ENCODE measurements at regions not wholly inside any gene's neighbourhood (a gene's known extent, or its start where the extent isn't known, plus 50 kb on each side); places are given as distances from the start of the nearest gene placed in this dataset.
"Not testable (repeated sequence)": the region's sequence is repeated elsewhere in the genome, so short reads cannot be mapped to it uniquely, and the experiment has no call there.

- no peak for DNase-seq
- Histone ChIP-seq H3K27ac (no peak overlapping the region), H3K27me3 (ENCODE audit: insufficient read depth, low read depth, severe bottlenecking) (no peaks in the 10 kb centered on the region)
Observed at GRCh38 chr3:33940149-33940548, 141.7 kb downstream of the PDCD6IP start.

GRCh38 chr3:33940736-33941135, 142.3 kb downstream of the PDCD6IP start:
- no peak overlapping the region for H3K4me3 ChIP-seq (ENCODE audit: low read depth, low read length)
- no peaks in the 10 kb centered on the region for H3K27me3 ChIP-seq (ENCODE audit: insufficient read depth, low read depth, severe bottlenecking)
- H3K36me3 ChIP-seq = no peaks in the 10 kb centered on the region
- no peak for DNase-seq
- no peak overlapping the region for H3K27ac ChIP-seq
- no peak for TF ChIP-seq CTCF (IDR thresholded peaks at IDR 0.05; ENCODE audit: low read depth, low read length)
- H3K9me3 ChIP-seq (ENCODE audit: severe bottlenecking) = no peaks in the 10 kb centered on the region

More at GRCh38 chr3:33940149-33940548, 141.7 kb downstream of the PDCD6IP start:
- no peak for TF ChIP-seq CTCF (IDR thresholded peaks at IDR 0.05; ENCODE audit: low read depth, low read length)
- Histone ChIP-seq H3K4me3 (ENCODE audit: low read depth, low read length) (no peak overlapping the region), H3K9me3 (ENCODE audit: severe bottlenecking) (no peaks in the 10 kb centered on the region), H3K36me3 (no peaks in the 10 kb centered on the region)

DNA sequence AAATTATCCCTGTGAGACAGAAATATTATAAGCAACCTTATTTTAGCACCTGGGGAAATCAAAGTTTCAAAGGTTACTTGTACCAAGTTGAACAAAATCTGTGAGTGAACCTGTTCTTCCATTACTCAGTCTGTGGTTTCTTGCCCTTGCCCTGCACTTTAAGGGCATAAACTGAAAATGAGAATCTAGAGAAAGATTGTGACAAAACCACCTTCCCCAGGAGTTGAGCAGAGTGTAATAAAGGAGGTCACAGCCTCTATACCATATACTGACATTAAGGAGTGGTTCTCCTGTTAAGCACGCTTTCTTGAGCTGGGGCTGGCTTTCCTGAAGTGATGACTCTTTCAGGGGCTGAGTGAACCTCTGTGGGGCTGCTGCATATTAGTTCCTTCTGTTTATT, 143.4 kb downstream of the PDCD6IP start:
- no peak overlapping the region for H3K4me3 ChIP-seq (ENCODE audit: low read depth, low read length)
- DNase-seq = no peak

DNA sequence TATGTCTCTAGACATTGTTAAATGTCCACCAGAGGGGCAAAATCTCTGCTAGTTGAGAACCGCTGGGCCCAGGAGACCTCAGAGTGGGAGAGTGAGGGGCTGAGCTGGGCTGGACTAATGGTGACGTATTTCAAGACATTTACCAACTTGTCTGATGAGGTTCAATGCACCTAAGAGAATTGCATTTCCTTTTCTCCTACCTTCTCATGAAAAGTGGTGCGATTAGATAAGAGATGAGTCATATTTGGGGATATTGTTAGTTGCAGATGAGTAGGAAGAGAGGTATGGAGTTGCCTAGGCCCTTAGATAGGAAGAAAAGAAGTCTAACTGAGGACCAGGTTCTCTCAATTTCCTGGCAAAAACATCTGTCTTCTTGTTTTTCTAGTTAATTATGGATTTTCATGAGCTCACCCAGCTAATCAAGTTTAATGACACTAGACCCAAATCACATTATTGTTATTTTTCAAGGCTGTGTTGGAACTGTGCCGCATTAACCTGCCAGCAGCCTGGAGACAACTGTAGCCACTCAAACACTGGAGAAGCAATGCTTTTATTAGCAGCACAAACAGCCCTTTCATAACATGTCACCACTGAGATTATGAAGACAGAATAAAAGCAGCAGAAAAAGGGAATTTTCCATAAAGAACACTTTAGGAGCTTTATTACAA, 144.2 kb downstream of the PDCD6IP start:
- Histone ChIP-seq H3K27me3 (ENCODE audit: insufficient read depth, low read depth, severe bottlenecking) (no peaks in the 10 kb centered on the region), H3K36me3 (no peaks in the 10 kb centered on the region), H3K27ac (no peak overlapping the region), H3K9me3 (ENCODE audit: severe bottlenecking) (no peaks in the 10 kb centered on the region), H3K4me3 (ENCODE audit: low read depth, low read length) (no peak overlapping the region)
- no peak for TF ChIP-seq CTCF (IDR thresholded peaks at IDR 0.05; ENCODE audit: low read depth, low read length)
- no peak for DNase-seq

More for the DNA sequence above, 143.4 kb downstream of the PDCD6IP start:
- H3K27ac ChIP-seq = no peak overlapping the region
- H3K36me3 ChIP-seq = no peaks in the 10 kb centered on the region
- no peaks in the 10 kb centered on the region for H3K9me3 ChIP-seq (ENCODE audit: severe bottlenecking)
- H3K27me3 ChIP-seq (ENCODE audit: insufficient read depth, low read depth, severe bottlenecking) = no peaks in the 10 kb centered on the region
- no peak for TF ChIP-seq CTCF (IDR thresholded peaks at IDR 0.05; ENCODE audit: low read depth, low read length)

- H3K9me3 ChIP-seq (ENCODE audit: severe bottlenecking) = no peaks in the 10 kb centered on the region
- H3K27me3 ChIP-seq (ENCODE audit: insufficient read depth, low read depth, severe bottlenecking) = no peaks in the 10 kb centered on the region
- no peak for DNase-seq
- no peak overlapping the region for H3K4me3 ChIP-seq (ENCODE audit: low read depth, low read length)
- H3K27ac ChIP-seq = no peak overlapping the region
- no peaks in the 10 kb centered on the region for H3K36me3 ChIP-seq
- TF ChIP-seq CTCF (IDR thresholded peaks at IDR 0.05; ENCODE audit: low read depth, low read length) = no peak
Observed at GRCh38 chr3:33943277-33943676, 144.8 kb downstream of the PDCD6IP start.

GRCh38 chr3:33946612-33947011, 148.2 kb downstream of the PDCD6IP start:
- H3K27me3 ChIP-seq (ENCODE audit: insufficient read depth, low read depth, severe bottlenecking); DNase-seq; H3K4me3 ChIP-seq (ENCODE audit: low read depth, low read length); H3K27ac ChIP-seq; H3K9me3 ChIP-seq (ENCODE audit: severe bottlenecking); H3K36me3 ChIP-seq: not testable (repeated sequence)

Data from WERI-Rb-1 (cell line).